GM18502 (cell line): ENCODE measurements at regions not wholly inside any gene's neighbourhood (a gene's known extent, or its start where the extent isn't known, plus 50 kb on each side); places are given as distances from the start of the nearest gene placed in this dataset.
"Not testable (repeated sequence)": the region's sequence is repeated elsewhere in the genome, so short reads cannot be mapped to it uniquely, and the experiment has no call there.

ENCODE experiments used
- ATAC-seq: cut with Tn5 transposase; IDR thresholded peaks from one replicate; pipeline ENCODE4 v1.9.1; 2021; ENCODE audit warnings: mild to moderate bottlenecking; ENCODE audit not compliant: unreplicated experiment, poor library complexity

DNA sequence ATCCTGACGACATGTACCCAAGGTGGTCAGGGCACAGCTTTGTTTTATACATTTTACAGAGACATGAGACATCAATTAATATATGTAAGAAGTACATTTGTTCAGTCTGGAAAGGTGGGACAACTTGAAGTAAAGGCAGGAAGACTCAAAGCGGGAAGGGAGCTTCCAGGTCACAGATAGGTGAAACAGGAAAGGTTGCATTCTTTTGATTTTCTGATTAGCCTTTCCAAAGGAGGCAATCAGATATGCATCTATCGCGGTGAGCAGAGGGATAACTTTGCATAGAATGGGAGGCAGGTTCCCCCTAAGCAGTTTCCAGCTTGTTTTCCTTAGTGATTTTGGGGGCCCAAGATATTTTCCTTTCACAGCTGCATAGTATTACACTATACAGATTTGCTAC, 358.4 kb downstream of the GLUD2 start:
- no peak for ATAC-seq

DNA sequence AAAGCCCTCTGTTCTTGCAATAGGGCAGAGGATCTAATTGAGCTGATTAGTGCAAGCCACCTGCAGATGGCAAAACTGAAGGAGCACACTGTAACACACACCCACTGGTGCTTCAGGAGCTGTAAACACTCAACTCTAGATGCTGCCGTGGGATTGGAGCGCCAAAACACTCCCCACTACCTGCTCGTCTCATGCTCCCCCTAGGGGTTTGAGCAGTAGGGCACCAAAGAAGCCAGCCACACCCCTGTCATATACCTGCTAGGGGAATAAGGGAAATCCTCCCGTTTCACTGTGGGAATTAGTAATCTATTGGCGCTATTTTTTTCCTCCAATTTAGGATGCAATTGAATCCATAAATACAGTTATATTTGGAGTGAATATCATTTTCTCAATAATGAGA, 360.2 kb downstream of the GLUD2 start:
- ATAC-seq: no peak

DNA sequence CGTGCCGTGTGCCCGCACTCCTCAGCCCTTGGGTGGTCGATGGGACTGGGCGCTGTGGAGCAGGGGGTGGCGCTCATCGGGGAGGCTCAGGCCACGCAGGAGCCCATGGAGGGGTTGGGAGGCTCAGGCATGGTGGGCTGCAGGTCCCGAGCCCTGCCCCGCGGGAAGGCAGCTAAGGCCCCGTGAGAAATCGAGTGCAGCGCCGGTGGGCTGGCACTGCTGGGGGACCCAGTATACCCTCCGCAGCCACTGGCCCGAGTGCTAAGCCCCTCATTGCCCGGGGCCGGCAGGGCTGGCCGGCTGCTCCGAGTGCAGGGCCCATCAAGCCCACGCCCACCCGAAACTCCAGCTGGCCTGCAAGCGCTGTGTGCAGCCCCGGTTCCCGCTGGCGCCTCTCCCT, 384.1 kb downstream of the GLUD2 start:
- ATAC-seq: not testable (repeated sequence)

DNA sequence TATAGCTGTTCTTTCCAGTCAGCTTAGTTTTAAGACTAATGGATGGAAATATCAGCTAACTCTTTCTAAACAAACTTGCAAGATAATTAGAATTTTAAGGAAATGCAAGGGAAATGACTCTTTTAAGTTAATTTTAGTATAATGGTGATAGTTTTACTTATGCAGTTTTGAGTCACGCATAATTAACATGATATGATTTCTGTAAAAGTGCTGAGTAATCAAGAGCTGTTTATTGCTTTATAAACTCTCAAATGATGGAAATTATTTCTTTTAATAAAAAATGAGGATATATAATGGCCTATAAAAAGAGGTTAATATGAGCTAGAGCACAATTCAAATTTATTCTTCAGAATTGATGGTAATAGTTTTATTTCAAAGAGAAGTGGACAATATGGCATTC, 385.9 kb downstream of the GLUD2 start:
- ATAC-seq: no peak

DNA sequence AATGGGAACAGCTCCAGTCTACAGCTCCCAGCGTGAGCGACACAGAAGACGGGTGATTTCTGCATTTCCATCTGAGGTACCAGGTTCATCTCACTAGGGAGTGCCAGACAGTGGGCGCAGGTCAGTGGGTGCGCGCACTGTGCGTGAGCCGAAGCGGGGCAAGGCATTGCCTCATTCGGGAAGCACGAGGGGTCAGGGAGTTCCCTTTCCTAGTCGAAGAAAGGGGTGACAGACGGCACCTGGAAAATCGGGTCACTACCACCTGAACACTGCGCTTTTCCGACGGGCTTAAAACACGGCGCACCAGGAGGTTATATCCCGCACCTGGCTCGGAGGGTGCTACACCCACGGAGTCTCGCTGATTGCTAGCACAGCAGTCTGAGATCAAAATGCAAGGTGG, 390.3 kb downstream of the GLUD2 start:
- not testable (repeated sequence) for ATAC-seq

DNA sequence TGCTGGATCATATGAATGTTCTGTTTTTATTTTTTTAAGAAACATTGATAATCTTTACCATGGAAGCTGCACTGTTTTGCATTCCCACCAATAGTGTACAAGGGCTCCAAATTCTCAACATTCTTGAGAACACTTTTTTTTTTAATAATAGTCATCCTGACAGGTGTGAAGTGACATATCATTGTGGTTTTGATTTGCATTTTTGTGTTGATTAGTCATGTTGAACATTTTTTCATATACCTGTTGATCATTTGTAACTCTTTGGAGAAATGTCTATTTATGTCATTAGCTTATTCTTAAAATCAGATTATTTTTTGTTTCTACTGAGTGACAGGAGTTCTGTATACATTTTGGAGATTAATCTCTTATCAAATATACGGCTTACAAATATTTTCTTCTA, 408.5 kb downstream of the GLUD2 start:
- peak; percentile 63 for ATAC-seq

DNA sequence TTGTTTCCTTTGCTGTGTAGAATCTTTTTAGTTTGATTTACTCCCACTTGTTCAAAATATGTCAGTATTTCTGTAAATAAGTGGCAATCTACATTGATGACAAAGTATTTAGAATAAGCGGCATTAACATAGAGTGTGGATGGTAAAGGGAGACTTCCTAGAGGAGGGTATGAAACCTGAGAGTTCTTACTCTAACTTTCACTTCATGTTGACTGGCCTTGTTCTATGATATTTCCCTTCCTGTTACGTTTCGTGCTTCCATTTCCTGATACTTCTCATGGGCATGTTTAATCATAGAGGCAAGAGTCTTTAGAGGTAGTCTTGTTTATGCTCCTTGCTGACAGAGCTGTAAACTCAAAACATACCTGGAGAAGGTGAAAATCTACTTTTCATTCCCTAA, 408.9 kb downstream of the GLUD2 start:
- ATAC-seq: peak; percentile 93

DNA sequence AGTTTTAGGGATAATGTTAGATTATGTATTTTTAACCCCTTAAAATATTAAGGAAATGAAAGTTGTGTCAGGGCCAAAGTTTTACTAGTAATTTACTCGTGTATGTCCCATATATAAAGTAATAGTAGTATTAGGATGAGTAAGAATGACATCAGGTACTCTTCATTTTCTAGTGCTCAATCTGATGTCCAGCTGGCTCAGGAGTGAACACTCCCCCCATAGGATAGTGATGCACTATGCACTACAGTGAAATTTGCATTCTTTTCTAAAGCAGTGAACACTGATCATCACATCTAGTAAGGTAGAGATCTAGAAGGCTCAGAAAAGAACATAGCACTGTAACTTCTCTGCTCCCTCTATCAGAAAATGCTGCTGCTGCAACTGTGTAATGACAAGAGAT, 409.7 kb downstream of the GLUD2 start:
- ATAC-seq: peak; percentile 47

DNA sequence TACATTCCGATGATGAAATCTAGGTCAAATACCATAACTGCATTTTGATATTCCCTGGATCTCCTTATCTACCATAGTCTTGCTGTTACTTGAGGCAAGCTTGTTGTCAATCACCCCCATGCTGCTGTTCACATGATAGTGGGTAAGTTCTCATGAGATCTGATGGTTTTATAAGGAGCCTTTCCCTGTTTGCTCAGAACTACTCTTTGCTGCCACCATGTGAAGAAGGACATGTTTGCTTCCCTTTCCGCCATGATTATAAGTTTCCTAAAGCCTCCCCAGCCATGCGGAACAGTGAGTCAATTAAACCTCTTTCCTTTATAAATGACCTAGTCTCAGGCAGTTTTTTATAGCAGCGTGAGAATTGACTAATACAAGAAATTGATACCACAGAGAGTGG, 432.0 kb downstream of the GLUD2 start:
- no peak for ATAC-seq

DNA sequence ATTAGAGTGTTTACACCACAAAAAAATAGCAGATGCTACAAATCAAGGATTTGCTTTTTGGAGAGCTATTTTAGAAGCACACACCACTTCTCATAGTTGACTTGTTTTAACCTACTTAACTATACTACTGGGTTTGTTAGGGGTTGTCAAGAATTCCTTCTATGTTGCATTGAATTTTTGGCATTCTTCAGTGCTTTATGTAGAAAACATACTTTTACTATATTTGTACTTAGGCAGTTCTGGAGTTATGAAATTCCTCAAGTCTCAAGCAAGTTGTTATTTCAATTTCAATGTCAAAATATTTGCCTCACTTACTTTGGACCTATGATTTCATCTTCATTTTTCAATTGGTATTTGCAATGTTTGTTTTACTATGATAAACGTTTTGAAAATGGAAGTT, 449.6 kb downstream of the GLUD2 start:
- no peak for ATAC-seq

DNA sequence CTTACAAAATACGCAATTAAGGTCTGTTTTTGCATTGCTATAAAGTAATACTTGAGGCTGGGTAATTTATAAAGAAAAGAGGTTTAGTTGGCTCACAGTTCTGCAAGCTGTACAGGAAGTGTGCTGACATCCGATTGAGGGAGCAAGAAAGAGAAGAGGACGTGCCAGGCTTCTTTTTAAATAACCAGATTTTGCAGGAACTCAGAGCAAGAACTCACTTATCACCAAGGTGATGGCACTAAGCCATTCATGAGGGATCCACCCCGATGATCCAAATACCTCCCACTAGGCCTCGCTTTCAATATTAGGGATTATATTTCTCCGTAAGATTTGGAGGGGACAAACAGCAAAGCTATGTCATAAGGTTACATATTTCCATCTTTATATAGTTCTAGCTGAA, 456.7 kb downstream of the GLUD2 start:
- ATAC-seq: no peak

DNA sequence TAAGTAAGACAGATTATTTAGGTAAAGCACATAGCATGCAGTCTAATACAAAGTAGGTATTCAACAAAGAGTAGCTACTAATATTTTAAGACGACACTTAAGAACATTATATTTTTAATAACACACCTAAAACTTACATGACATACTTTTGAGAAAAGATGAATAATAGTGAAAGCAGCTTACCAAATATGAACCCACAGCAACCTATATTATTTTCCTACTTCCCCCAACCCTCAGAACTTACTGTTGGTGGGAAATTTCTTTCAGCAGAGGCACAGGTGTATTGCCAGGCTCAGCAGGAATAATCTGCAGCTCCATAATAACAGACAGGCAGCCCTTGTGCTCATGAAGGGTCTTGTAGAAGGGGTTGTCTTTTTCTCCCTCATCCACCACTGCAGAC, 498.9 kb downstream of the GLUD2 start:
- peak; percentile 62 for ATAC-seq

DNA sequence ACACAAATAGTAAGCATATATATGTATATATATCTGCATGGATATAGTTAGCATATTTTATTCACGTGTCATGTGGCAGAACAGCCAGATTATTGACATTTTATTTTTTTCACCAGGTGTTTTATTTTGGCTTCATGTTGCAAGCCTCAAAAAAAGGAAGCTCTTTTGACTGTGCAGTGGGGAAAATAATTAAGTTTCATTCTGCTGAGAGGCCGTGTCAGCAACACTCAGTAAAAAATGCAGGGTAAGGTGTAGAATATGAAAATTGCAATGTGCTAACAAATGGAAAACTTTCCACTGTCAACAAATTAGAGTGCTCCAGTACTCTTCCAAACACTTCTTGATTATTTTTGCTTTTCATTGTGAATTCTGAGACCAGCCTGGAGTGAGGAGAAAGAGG, 511.5 kb downstream of the GLUD2 start:
- no peak for ATAC-seq

DNA sequence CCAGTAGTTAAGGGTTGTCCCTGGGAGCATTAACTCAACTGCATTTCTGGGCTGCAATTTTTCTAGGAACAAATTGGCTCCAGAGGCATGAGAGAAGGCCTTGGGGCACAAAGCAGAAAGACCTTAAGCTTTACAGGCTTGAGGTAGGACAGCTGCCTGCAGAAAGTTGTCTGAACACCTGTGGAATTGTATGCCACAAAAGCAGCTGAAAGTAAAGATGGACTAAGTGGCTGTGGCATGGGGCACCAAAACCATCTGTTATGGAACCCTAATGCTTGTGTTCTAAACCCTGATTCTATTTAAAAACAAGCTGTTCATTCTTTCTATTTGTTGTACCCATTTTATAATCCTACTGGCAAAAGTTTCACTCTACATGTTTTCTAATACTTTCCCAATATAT, 515.2 kb downstream of the GLUD2 start:
- ATAC-seq: no peak

DNA sequence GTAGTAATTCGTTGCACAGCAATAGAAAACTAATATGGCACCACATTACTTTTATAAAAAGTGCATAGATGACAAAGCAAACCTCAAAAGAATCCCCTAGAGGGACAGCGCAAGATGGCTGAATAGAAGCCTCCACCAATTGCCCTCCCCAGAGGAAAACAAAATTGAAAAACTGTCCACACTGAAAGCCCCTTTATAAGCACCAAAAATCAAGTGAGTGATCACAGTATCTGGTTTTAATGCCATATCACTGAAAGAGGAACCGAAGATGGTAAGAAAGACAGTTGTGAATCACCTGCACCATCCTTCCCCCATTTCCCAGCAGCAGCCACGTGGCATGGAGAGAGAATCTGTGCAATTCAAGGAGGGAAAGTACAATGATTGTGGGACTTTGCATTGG, 522.2 kb downstream of the GLUD2 start:
- ATAC-seq: peak; percentile 81

DNA sequence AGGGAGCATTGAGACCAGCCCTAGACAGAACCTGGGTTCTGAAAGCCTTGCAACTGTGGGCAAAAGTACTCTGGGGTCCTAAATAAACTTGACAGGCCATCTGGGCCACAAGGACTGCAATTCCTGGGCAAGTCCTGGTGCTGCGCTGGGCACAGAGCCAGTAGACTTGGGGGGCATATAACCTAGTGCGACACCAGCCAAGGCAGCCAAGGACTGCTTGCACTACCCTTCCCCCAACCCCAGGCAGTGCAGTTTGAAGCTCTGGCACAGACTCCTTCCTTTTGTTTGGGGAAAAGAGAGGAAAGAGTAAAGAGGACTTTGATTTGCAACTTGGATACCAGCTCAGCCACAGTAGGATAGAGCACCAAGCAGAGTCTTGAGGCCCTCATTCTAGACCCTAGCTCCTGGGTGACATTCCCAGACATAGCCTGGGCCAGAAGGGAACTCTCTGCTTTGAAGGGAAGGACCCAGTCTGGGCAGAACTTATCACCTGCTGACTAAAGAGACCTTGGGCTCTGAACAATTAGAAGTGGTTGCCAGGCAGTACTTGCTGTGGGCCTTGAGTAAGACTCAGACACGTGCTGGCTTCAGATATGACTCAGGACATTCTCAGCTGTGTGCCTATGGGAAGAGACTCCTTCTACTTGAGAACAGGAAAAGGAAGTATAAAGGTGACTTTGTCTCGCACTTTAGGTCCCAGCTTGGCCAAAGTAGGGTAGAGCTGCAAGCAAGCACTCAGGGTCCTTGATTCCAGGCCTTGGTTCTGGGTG, 522.8 kb downstream of the GLUD2 start:
- ATAC-seq: peak; percentile 74

DNA sequence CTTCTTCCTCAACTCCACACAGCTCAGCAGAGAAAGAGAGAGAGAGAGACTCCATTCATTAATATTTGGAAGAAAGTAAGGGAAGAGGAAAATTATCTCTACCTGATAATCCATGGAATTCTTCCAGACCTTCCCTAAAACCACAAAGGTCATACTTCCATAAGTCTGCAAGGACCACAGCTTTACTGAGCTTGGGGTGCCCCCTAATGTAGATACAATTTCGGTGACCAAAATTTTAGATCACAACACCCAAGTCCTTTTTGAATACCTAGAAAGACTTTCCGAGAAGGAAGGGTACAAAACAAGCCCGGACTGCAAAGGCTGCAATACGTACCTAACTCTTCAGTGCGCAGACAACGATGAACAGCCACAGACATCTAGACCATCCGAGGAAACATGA, 523.9 kb downstream of the GLUD2 start:
- ATAC-seq: no peak

DNA sequence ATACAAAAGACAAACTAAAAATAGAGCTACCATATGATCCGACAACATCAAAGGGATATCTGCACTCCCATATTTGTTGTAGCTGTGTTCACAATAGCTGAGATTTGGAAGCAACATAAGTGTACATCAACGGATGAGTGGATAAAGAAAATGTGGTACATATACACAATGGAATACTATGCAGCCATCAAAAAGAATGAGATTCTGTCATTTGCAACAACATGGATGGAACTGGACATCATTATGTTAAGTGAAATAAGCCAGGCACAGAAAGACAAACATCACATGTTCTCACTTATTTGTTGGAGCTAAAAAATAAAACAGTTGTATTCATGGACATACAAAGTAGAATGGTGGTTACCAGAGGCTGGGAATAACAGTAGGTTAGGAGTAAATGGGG, 527.0 kb downstream of the GLUD2 start:
- not testable (repeated sequence) for ATAC-seq

DNA sequence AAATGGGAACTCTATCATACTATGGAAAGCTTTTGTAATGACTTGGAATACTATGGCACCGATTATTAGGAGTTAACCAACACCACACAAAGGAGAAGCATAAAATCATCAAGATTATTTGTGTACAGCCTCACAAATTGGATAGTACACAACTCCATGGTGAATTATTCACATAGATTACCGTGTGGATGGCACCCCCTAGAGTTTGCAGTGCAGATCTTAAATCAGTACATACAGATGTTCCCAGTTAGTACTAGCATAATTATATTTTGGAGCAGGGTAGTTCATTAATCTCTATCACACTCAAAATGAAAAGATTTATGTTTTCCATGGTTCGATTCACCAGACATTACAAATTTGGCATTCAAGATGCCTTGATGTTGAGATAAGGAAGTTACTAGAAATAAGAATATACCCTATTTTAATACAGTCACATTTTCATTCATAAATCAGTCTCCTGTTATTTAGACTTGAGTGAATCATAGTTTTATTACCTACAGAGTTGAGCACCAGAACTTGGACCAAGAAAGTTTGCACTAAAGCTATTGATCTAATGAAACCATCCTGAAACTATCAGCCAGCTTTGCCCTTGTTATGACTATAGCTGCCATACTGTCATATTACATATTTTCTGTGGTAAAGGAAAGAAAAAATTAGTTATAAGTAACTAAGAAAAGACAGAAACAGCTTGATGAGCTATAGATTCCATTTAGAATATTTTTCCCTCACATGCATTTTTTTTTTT, 531.8 kb downstream of the GLUD2 start:
- peak; percentile 91 for ATAC-seq

DNA sequence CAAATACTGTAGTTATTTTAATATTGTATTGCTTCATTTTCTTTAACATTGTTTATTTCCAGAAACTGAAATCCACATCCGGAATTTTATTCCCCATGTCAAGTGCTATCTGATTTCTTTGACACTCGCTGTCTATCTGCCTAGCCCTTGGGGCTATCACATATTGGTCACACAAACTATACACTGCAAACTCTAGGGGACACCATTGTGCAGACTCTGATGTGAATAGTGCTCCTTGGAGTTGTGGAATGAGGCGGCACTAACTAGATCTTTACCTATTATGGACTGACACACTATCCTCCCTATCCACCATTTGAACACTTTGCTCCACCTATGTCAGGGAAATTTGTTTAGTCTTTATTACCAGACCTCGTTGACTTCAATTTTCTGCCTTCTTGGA, 534.5 kb downstream of the GLUD2 start:
- no peak for ATAC-seq

DNA sequence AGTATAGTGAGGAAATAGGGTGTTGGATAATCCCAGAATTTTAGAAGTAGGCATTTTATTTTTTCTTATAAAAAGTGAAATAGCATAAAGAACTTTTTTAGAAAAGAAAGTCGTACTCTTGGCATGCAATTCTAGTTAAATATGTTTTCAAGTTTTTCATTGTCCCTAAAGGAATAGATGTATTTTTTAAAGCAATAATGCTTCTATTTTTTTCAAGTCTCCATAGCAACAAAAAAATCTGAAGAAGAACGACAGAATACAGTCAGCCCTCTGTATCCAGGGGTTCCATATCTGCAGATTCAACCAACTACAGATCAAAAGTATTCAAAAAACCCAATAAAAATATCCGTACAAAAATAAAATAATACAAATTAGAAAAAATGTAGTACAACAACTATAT, 538.2 kb downstream of the GLUD2 start:
- ATAC-seq: no peak

DNA sequence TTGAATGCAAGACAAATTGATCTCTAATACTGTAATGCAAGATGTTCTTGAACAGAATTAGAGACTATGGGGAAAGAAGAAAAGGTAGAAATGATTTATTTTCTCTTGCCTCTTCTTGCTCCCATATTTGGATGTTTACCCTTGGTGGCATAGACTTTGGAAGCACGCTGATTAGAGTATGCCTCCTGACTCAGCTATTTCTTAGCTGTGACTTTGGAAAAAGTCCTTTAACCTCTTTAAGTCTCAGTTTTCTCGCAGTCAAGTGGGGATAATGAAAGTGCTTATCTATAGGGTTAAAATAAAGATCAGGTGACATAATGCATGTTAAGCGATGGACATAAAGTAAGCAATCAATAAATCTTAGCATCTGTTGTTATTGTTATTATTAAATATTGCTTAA, 545.5 kb downstream of the GLUD2 start:
- ATAC-seq: no peak
